Cardiac fibroblast (primary cell): ENCODE measurements at regions not wholly inside any gene's neighbourhood (a gene's known extent, or its start where the extent isn't known, plus 50 kb on each side); places are given as distances from the start of the nearest gene placed in this dataset.

Source experiments
- DNase-seq, 2 donors: peaks; one replicate each; pipeline versions ENCODE4 v3.0.0 to v3.0.0-alpha.2; 2010; ENCODE audit warnings: low read depth in 2 of 2
- H3K4me3 ChIP-seq, 2 donors: replicated peaks in 1 of 2; 1 replicate in 1 of 2; 2 replicates in 1 of 2; pipeline ENCODE4 v1.5.1; 2011; ENCODE audit warnings: low read depth in 2 of 2, low read length in 2 of 2, mild to moderate bottlenecking in 2 of 2, moderate library complexity in 1 of 2
- TF ChIP-seq, protein P1 (sequence below): IDR thresholded peaks from one replicate; pipeline ENCODE4 v1.5.1; 2011; ENCODE audit warnings: low read depth, mild to moderate bottlenecking, low read length, inconsistent platforms

- no peak for DNase-seq
- H3K4me3 ChIP-seq, result no peak overlapping the region
- TF ChIP-seq, protein P1, sequence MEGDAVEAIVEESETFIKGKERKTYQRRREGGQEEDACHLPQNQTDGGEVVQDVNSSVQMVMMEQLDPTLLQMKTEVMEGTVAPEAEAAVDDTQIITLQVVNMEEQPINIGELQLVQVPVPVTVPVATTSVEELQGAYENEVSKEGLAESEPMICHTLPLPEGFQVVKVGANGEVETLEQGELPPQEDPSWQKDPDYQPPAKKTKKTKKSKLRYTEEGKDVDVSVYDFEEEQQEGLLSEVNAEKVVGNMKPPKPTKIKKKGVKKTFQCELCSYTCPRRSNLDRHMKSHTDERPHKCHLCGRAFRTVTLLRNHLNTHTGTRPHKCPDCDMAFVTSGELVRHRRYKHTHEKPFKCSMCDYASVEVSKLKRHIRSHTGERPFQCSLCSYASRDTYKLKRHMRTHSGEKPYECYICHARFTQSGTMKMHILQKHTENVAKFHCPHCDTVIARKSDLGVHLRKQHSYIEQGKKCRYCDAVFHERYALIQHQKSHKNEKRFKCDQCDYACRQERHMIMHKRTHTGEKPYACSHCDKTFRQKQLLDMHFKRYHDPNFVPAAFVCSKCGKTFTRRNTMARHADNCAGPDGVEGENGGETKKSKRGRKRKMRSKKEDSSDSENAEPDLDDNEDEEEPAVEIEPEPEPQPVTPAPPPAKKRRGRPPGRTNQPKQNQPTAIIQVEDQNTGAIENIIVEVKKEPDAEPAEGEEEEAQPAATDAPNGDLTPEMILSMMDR, result no peak
Observed at GRCh38 chr6:165861226-165861625, 198.2 kb upstream of the PDE10A start.

- H3K4me3 ChIP-seq, result no peak overlapping the region
- DNase-seq, result peak; percentile 38 to 52
- TF ChIP-seq, protein P1, result peak; percentile 29
Observed at GRCh38 chr6:165858586-165858985, 195.5 kb upstream of the PDE10A start.

DNA sequence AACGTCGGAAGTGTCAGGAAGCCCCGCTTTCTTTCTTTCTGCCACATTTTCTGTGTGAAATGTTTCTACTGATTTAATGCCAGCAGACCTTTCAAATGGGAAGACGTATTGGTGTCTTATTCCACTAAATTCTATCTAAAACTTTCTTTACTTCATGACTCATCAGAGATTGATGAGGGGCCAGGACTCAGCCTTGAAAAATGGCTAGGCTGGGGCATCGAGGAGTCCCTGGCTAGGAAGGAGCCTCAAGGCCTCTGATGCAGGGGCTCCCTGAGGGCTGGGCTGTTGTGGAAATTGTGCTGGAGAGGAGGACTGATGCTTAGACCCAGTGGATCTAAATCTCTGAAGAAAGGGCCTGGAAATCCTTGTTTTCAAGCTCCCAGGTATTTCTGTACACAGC, 192.8 kb upstream of the PDE10A start:
- no peak for DNase-seq
- H3K4me3 ChIP-seq, result no peak overlapping the region
- TF ChIP-seq, protein P1, result no peak

DNA sequence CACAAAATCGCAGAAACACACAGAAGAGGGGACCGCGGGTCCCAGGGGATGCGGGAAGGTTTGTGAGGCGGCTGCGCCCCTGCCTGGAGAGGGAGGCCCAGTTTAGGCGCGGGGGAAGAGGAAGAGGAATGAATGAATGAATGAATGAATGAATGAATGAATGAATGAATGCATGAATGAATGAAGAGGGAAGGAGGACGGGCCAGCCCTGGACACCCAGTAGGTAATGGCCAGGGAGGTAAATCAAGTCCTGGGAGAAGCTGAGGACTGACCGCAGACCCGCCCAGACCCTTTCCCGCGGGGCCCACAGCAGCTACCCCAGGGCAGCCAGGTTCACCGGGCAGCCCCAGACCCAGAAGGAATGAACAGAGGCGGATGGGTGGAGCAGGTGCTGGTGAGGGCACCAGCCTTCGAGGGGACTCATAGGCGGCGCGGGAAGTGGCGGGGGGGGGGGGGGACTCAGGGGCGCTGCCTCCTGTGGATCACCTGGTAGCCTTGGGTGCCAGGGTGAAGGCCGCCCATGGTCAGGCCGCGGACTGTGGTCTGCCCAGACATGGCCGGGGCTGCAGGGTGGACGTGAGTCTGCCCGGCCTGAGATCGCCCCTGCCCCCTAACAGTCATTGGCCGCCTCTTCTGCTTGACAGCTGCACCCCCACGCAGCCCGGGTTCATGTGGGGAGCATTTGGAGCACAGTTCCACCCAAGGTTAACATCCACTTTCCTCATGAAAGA, 192.0 kb upstream of the PDE10A start:
- no peak for DNase-seq
- TF ChIP-seq, protein P1, result no peak
- no peak overlapping the region for H3K4me3 ChIP-seq

GRCh38 chr6:165854061-165854862, 191.2 kb upstream of the PDE10A start:
- TF ChIP-seq, protein P1, result no peak
- no peak overlapping the region for H3K4me3 ChIP-seq
- DNase-seq, result no peak

DNA sequence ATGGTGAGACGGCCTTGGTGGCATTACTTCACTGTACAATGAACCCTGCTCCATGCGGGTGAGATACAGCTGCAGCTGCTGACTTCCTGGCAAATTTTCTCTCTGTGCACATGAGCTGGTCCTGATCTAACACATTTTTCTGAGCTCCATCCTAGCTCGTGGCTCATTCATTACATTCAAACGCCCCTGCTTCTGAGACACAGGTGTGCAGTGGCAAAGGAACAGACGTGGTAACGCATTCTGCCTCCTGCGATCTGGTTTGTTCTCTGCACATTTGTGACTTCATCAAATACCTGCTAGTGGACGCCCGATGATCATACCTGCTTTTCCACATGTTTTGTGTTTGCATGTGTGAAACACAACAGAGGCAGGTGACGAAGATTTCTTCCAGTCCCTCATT, 189.6 kb upstream of the PDE10A start:
- H3K4me3 ChIP-seq, result no peak overlapping the region
- TF ChIP-seq, protein P1, result no peak
- DNase-seq, result no peak
